ENCODE measurements at regions not wholly inside any gene's neighbourhood (a gene's known extent, or its start where the extent isn't known, plus 50 kb on each side); places are given as distances from the start of the nearest gene placed in this dataset.

DNA sequence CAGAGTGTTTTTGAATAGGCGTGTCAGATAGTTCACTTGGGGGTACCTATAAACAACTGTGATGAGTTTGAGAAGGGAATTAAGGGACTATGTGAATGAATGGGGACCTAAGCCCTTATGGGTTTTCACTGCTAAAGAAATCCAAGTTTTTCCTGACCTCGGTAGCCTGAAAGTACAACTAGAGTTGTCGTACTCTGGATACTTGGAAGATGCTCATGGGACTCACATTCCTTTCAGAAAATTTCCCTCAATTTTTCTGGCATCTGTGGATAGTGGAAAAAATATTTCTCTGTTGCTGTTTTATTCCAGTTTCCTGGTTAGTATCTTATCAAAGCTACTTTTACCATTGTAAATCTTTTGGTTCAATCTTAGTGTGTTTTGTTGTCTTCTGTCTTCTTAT is 1112.3 kb upstream of the SEMA6A start:
- no peak for DNase-seq (ENCODE audit: extremely low spot score)
- ChIA-PET CTCF (no interaction called here), POLR2A (no interaction called here)
- TF ChIP-seq, protein P1, sequence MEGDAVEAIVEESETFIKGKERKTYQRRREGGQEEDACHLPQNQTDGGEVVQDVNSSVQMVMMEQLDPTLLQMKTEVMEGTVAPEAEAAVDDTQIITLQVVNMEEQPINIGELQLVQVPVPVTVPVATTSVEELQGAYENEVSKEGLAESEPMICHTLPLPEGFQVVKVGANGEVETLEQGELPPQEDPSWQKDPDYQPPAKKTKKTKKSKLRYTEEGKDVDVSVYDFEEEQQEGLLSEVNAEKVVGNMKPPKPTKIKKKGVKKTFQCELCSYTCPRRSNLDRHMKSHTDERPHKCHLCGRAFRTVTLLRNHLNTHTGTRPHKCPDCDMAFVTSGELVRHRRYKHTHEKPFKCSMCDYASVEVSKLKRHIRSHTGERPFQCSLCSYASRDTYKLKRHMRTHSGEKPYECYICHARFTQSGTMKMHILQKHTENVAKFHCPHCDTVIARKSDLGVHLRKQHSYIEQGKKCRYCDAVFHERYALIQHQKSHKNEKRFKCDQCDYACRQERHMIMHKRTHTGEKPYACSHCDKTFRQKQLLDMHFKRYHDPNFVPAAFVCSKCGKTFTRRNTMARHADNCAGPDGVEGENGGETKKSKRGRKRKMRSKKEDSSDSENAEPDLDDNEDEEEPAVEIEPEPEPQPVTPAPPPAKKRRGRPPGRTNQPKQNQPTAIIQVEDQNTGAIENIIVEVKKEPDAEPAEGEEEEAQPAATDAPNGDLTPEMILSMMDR (IDR thresholded peaks at IDR 0.05; ENCODE audit: control extremely low read depth, extremely low read depth, low read depth, missing control alignments), result no peak

DNA sequence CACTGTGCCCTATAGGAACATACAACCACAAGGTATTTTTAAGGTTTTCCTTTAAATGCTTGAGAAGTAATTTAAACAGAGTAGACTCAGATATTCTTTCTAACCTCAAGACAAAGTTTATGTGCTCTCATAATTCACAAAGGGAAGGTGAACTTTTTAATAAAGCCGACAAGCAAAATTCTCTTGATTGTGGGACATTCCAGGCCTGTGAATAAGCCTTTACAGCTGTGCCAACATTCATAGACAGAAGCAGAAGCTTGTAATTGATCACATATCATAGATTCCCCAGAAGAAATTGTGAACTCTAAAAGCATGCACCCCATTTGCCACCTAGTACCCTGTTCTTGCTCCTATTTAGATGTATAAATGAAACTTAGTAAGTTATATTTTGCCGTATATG is 1107.8 kb upstream of the SEMA6A start:
- TF ChIP-seq, protein P1 (IDR thresholded peaks at IDR 0.05; ENCODE audit: control extremely low read depth, extremely low read depth, low read depth, missing control alignments), result no peak
- no peak for DNase-seq (ENCODE audit: extremely low spot score)
- ChIA-PET CTCF (no interaction called here), POLR2A (no interaction called here)

DNA sequence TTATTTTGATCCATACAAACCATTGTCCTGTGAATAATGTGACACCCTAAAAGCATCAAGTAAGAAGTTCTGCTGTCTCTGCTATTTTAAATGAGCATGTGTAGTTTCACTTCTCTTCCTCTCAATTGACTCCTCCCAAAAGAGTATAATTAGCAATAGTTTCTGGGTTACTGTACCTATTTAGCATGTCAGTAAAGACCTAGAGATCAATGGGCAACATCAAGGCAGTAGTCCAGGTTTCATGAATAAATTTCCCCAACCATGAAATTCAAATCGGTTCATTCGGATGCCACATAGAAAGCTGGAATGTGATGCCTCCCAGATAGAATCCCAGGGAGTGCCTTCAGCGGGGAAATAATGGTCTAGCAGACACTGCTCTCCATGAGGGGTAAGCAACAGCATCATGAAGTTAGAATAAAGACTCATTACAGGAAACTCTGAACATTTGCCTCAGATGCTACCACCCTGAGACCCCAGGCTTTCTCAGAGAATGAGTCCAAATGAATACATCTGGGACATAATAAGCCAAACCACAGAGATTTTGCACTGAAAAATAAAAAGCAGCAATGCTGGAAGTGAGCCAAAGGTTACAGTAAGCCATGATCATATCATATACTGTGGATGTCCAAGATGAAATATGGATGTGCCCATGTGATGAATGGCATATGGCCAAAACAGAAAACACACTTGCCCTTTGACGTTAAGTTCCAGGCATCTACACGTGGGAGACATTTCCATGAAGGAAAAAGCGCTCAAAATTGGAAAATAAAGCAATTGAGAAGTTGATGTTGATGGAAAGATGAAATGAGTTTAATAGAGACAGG is 1107.0 kb upstream of the SEMA6A start:
- no peak for DNase-seq (ENCODE audit: extremely low spot score)

DNA sequence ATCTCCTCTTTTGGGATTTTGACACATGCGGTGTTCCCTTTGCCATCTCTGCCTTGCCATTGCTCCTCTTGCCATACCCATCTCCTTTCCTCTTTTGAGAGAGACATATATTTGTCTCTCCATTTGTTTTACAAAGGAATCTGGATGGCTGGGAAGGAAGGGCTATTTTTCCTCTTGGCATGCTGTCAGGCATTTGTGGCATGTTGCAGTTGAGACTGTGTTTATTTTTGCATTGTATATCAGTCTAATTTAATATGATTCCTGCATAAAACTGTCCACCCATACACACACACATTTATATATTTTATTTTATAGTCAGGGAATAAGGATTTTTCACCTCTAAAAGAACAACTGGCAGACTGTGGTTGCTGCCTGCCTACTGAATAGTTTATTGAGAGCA is 1105.8 kb upstream of the SEMA6A start:
- TF ChIP-seq, protein P1 (IDR thresholded peaks at IDR 0.05; ENCODE audit: control extremely low read depth, extremely low read depth, low read depth, missing control alignments), result no peak
- DNase-seq (ENCODE audit: extremely low spot score), result no peak
- ChIA-PET POLR2A (no interaction called here), CTCF (no interaction called here)

More for the DNA sequence above, 1107.0 kb upstream of the SEMA6A start:
- TF ChIP-seq, protein P1 (IDR thresholded peaks at IDR 0.05; ENCODE audit: control extremely low read depth, extremely low read depth, low read depth, missing control alignments), result no peak
- ChIA-PET CTCF (no interaction called here), POLR2A (no interaction called here)

DNA sequence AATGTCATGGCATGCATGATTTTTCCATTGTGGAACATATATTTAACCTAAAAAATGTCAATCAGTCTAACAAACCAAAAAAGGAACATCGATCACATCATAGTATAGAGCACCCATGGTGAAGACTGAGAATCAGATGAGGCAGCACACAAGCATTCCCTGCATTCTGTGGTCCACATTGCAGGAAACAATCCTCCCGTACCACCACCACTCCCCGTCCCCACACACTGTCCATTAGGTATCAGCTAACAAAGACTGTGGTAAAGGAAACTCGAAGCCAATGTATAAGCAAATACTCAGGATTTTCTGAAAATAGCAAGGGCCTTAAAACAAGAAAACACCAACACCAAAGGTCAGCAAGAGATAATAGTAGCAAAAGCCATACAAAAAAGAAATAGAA is 1104.4 kb upstream of the SEMA6A start:
- TF ChIP-seq, protein P1 (IDR thresholded peaks at IDR 0.05; ENCODE audit: control extremely low read depth, extremely low read depth, low read depth, missing control alignments), result no peak
- DNase-seq (ENCODE audit: extremely low spot score), result no peak
- ChIA-PET CTCF (no interaction called here), POLR2A (no interaction called here)

DNA sequence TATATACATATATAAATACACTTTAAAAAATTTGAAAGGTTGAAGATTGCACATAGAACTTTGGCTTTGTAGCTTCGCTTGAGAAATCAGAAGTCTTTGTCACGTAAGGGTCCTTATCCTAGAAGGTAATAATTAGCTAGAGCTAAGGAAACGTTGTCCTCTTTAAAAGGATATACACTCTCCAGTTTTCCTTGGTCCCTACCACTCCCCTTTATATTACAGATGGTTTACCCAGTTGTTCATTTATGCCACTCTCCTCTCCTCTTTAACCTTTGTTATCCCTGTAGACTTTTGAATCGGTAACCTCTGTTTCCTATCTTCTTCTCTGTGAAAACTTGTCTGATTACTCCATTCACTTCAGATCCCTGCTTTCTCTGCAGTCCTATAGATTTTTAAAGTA is 1101.0 kb upstream of the SEMA6A start:
- POLR2A ChIA-PET, result no interaction called here
- DNase-seq (ENCODE audit: extremely low spot score), result no peak
- CTCF ChIA-PET, result no interaction called here
- TF ChIP-seq, protein P1 (IDR thresholded peaks at IDR 0.05; ENCODE audit: control extremely low read depth, extremely low read depth, low read depth, missing control alignments), result no peak
